Stimulated activated CD8-positive, alpha-beta memory T cell treated with anti-CD3 and anti-CD28 coated beads, Interleukin-4, amount 100 ng/mL, for 4 hours (primary cell): ENCODE measurements at regions not wholly inside any gene's neighbourhood (a gene's known extent, or its start where the extent isn't known, plus 50 kb on each side); places are given as distances from the start of the nearest gene placed in this dataset.

Source experiments
- DNase-seq, 2 donors: peaks; one replicate each; pipeline ENCODE4 v3.0.0-alpha.2; 2020; ENCODE audit warnings: low read depth in 2 of 2, low spot score in 1 of 2

GRCh38 chr18:59087391-59087790 is 52.3 kb upstream of the SEC11C start:
- no peak for DNase-seq
